SIG-M5 treated with dmso at 0.1 percent for 504 hours (cell line): ENCODE measurements at regions not wholly inside any gene's neighbourhood (a gene's known extent, or its start where the extent isn't known, plus 50 kb on each side); places are given as distances from the start of the nearest gene placed in this dataset.

Experiments used
- DNase-seq: peaks from one replicate; lab custom pipeline; 2025; ENCODE audit not compliant: unreplicated experiment; lab: John Stamatoyannopoulos, UW

DNA sequence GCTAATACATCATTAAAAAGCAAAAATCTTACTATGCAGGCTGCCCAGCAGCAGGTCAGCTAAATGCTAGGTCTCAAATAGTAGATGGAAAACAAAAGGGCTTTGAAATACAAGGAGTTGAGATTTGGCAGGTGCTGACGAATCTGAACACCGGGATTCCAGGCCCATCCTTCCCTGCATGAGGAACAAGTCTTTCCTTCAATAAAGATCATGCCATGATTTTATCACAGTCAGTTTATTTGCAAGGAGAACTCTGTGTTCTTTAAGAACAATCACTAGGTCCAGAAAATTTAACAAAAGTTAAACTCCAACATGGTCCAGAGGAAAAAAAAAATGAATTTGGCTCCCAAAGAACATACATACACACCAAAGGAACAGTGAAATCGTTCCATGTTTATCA is 551.4 kb downstream of the SLITRK6 start:
- no peak for DNase-seq

GRCh38 chr13:85243831-85244230 is 555.4 kb downstream of the SLITRK6 start:
- DNase-seq = no peak

DNA sequence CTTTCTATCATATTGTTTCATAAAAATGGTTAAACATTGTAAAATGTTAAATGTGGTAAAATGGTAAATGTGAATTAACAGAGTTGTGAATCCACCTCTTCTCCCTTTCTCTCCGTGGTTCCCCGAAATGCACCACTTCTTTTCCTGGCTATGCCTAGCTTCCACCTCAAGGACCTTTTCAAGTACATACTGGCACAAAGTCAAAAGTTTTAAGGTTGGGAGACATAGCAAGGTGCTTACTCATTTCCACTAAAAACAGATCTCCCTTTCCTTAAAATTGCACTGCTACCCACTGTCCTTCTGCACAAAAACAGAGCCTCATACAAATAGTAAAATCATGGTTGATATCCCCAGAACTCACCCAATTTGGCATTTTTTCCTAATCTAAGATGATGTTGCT is 558.2 kb downstream of the SLITRK6 start:
- DNase-seq = no peak

- no peak for DNase-seq
Measured at GRCh38 chr13:85236413-85236812, 562.8 kb downstream of the SLITRK6 start.

GRCh38 chr13:85230691-85231093 is 568.5 kb downstream of the SLITRK6 start:
- DNase-seq = no peak

DNA sequence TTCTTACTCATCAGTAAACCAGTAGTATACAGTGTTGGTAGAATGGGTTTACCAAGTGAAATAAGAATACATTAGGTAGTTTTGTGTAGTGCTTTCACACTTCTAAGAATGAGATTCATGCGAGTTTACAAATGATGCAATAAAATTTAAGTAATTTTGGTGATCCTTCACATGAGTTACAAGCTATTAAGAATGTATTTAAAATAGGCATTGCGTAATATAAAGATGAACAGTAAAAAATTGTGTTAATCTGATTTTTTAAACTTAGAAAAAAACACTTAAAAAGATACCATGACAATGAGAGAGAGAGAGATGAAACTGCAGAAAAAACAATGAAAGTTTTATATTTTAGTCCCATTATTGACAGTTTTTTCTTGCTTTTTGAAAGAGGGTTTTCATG is 570.5 kb downstream of the SLITRK6 start:
- no peak for DNase-seq

GRCh38 chr13:85223883-85224656 is 575.1 kb downstream of the SLITRK6 start:
- DNase-seq = no peak

DNA sequence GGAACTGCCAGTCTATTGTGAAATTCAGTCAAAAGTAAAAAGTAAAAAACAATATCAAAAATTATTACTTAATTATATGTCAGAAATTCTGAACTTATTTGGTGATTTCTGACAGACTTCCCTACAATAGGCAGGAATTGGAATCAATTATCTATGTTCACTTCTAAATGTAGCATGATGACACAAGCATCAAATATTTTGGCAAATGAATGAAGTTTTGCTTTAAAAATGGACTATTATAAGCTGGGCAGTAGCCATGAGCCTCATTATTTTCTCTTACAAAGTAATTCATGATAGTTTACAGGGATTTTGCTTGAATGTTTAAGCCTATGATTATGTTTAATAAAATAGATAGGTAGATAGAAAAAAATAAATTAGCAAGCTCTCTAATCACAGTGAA is 582.6 kb downstream of the SLITRK6 start:
- DNase-seq = no peak

DNA sequence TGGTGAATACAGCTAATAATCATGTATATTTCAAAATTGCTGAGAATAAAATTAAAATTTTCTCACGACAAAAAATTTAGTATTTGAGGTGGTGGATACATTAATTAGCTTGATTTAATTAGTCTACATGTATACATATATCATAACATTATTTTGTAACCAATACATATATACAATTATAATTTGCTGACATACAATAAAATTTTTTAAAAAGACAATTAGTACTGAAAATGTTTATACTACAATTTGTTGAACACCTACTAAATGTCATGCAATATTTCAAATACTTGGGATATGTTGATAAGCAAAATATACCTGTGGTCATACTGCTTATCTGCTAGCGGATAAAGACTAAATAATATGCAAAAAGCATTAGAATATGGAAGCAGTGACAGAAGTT is 586.5 kb downstream of the SLITRK6 start:
- no peak for DNase-seq

GRCh38 chr13:85204668-85205344 is 594.4 kb downstream of the SLITRK6 start:
- DNase-seq = no peak

GRCh38 chr13:85197431-85197830 is 601.8 kb downstream of the SLITRK6 start:
- DNase-seq = no peak

- no peak for DNase-seq
Measured at GRCh38 chr13:85194482-85194881, 604.7 kb downstream of the SLITRK6 start.

GRCh38 chr13:85191996-85192718 is 607.1 kb downstream of the SLITRK6 start:
- DNase-seq = no peak

GRCh38 chr13:85186356-85187045 is 612.7 kb downstream of the SLITRK6 start:
- no peak for DNase-seq

GRCh38 chr13:85174291-85174690 is 624.9 kb downstream of the SLITRK6 start:
- no peak for DNase-seq

- no peak for DNase-seq
Measured at GRCh38 chr13:85170372-85170771, 628.8 kb downstream of the SLITRK6 start.

GRCh38 chr13:85166891-85167290 is 632.3 kb downstream of the SLITRK6 start:
- no peak for DNase-seq

DNA sequence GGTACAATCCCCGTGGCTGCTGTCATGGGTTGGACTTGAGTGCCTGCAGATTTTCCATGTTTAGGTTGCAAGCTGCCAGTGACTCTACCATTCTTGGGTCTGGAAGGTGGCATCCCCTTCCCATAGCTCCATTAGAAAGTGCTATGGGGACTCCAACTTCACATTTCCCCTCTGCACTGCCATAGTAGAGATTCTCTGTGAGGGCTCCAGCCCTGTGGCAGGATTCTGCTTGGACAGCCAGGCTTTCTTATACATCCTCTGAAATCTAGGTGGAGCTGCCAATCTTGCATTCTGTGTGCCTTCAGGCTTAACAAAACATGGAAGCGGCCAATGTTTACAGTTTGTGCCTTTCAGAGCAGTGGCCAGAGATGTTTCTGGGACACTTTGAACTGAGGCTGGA is 636.2 kb downstream of the SLITRK6 start:
- no peak for DNase-seq

DNA sequence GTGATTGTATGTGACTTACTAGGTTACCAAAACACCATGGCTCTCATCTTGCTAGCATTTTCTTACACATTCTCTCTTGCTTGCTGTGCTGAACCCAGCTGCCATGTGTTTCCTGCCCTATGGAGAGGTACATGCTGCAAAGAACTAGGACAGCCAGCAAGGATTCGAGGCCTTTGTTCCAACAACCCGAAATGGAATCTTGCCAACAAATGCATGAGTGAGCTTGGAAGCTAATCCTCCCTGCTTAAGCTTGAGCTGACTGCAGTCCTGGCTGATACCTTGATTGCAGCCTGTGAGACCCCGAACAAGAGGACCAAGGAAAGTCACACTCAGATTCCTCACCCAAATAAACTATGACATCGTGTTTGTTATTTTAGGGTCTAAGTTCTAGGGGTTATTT is 651.2 kb downstream of the SLITRK6 start:
- no peak for DNase-seq

DNA sequence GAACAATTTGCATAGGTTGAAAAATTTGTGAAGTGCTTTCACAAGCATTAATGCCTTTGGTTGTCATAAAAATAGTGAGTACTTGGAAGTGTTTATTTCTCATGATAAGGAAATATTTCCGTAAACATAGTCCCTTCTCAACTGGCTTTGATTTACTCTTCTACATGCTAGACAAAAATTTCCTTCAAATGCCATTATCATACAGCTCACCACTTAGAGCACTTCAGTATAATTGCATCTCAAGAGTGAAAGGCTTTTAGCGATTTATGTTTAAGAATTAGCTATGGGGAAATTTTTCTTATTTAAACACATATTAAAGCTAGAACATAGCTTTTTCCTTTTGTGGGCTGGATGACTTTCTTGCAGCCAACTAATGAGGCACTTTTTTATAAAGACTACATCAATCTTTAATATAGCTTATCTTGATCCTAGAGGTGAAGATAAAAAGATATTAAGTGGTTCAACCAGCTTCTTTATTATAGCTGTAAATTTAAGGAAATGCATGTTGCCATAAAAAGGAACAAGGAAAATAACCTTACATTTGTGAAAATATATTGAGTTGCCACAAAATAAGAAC is 656.8 kb downstream of the SLITRK6 start:
- DNase-seq = no peak

DNA sequence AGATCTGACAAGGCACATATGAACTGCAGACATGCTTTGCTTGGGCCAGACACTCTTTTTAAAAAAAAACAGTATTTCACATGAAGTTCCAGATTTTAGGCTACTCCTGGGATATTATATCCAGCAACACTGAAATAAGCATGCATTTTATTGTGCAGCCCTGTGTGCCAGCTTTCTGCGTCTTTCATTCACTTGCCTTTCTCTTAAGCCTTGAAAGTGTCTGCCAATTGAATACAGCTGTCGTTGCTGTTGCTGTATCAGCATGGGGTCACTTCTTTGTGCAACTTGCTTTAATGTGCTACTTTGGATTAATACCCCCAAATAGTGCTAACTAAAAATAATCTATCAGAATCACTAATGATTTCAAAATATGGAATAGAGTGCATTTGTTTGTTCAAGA is 657.8 kb downstream of the SLITRK6 start:
- DNase-seq = no peak
